Right lobe of liver (tissue), 4 donors: ENCODE measurements at regions not wholly inside any gene's neighbourhood (a gene's known extent, or its start where the extent isn't known, plus 50 kb on each side); places are given as distances from the start of the nearest gene placed in this dataset.

ENCODE experiments used
- POLR2A ChIP-seq: fragments of 450-650 bp; IDR thresholded peaks from one replicate; pipeline ENCODE4 v1.6.1; 2017; ENCODE audit warnings: antibody characterized with exemption, mild to moderate bottlenecking
- TF ChIP-seq, protein P1 (sequence below), 4 donors: fragments of 200-600 bp in 3 of 4; fragments of 450-650 bp in 1 of 4; IDR thresholded peaks; one replicate each; pipeline versions ENCODE4 v1.5.1 to v1.8.0; 2016 to 2022; ENCODE audit warnings: antibody characterized with exemption in 4 of 4, mild to moderate bottlenecking in 2 of 4
- donor health status: DM: no; HTN: no; CAD: no.
- donor health status: DM: no; HTN: no; CAD: no.
- donor health status: DM: no; HTN: yes; CAD: no.

DNA sequence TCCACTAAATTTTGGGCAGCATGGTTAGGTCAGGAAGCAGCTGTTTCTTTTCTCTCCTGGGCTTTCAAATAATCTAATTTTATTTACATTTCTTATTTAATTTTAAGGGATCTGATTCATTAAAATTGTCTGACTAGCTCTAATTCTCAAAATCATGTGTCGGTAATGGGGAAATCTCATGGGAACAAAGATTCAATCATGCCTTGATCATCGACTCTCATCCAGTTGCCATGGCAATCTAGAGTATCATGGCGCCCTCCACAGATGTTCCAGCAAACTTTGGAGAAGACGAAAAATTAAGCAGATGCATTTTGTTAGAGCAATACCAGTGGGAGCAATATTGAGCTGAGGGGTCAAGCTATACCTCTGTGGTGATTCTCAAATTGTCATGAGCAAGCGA is 358.0 kb upstream of the CDH4 start:
- TF ChIP-seq, protein P1, sequence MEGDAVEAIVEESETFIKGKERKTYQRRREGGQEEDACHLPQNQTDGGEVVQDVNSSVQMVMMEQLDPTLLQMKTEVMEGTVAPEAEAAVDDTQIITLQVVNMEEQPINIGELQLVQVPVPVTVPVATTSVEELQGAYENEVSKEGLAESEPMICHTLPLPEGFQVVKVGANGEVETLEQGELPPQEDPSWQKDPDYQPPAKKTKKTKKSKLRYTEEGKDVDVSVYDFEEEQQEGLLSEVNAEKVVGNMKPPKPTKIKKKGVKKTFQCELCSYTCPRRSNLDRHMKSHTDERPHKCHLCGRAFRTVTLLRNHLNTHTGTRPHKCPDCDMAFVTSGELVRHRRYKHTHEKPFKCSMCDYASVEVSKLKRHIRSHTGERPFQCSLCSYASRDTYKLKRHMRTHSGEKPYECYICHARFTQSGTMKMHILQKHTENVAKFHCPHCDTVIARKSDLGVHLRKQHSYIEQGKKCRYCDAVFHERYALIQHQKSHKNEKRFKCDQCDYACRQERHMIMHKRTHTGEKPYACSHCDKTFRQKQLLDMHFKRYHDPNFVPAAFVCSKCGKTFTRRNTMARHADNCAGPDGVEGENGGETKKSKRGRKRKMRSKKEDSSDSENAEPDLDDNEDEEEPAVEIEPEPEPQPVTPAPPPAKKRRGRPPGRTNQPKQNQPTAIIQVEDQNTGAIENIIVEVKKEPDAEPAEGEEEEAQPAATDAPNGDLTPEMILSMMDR (IDR thresholded peaks at IDR 0.05), result no peak
- TF ChIP-seq POLR2A, result no peak
